HG03378 (cell line): ENCODE measurements at regions not wholly inside any gene's neighbourhood (a gene's known extent, or its start where the extent isn't known, plus 50 kb on each side); places are given as distances from the start of the nearest gene placed in this dataset.
"Not testable (repeated sequence)": the region's sequence is repeated elsewhere in the genome, so short reads cannot be mapped to it uniquely, and the experiment has no call there.

ENCODE experiments used
- ATAC-seq: cut with Tn5 transposase; IDR thresholded peaks from one replicate; pipeline ENCODE4 v1.9.1; 2021; ENCODE audit warnings: mild to moderate bottlenecking, moderate library complexity; ENCODE audit not compliant: unreplicated experiment

DNA sequence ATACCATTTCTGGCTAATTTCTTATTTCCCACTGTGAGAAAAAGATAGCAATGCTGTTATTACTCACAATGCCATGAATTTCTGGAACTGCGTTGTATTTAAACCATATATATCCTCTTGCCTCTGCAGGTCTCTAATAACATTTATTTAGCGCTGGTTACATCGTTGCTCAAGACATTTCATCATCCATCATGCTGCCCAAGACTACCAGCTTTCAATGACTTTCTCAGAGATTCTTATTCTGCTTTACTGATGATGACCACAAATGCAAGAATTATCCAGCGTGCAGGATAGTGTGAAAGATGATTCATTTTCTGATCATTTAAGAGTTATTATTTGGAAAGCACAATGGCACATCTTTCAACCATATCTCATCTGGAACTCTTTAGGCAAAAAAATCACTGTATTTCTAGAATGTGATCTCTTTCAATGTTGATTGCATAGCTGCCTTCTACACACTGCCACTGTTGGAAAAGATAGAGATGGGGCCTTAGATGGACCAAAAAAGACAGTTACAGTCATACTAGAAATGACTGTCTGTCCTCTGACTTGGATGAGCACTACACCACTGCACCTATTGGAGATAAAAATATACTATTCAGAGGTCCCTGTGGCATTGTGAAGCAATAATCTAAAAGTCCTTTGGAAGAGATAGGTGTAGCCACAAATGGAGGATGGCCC is 716.1 kb downstream of the NSUN3 start:
- no peak for ATAC-seq

DNA sequence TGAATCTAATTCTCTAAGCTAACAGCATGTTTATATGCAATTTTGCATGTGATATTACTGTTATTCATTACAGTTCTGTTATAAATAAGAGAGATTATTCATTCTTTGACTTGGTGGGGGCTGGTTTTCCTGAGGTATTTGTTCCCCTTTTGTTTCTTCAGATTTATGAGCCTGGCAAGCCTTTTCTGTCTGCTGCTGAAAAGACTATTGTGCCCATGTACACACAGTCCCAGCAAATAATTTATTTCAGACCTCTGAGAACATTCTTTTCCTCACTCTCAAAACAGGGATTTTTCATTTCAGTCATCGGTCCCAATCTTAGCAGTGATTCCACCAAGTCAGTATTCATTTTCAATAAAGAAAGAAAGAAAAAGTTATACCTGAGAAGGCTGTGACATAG is 716.8 kb downstream of the NSUN3 start:
- no peak for ATAC-seq

- no peak for ATAC-seq
Observed at GRCh38 chr3:94784274-94784673, 721.4 kb downstream of the NSUN3 start.

GRCh38 chr3:94787066-94787465 is 724.2 kb downstream of the NSUN3 start:
- ATAC-seq, result no peak

DNA sequence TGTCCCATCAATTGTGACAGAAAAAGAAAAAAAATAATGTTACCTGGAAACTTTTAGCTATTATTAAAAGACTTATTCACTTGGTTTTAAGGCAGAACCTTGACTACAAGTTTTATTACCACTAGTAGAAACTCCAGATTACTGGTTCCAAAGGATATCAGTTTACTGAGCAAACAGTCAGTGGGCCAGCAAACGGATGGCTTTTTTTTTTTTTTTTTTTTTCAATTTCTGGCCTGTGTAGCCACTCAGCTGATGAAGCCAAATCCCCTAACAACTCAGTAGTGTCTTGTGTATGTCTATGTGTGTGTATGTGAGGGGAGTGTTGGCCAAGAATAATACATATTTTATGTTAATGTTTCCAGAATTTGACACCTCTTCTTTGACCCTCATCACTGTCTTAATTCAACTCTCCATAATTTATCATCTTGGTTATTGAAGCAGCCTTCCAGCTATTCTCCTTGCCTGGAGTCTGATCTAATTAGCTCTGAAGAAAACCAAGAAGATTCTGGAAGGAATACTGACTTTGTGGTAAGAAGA is 724.9 kb downstream of the NSUN3 start:
- ATAC-seq, result no peak

GRCh38 chr3:94794563-94794962 is 731.7 kb downstream of the NSUN3 start:
- no peak for ATAC-seq

DNA sequence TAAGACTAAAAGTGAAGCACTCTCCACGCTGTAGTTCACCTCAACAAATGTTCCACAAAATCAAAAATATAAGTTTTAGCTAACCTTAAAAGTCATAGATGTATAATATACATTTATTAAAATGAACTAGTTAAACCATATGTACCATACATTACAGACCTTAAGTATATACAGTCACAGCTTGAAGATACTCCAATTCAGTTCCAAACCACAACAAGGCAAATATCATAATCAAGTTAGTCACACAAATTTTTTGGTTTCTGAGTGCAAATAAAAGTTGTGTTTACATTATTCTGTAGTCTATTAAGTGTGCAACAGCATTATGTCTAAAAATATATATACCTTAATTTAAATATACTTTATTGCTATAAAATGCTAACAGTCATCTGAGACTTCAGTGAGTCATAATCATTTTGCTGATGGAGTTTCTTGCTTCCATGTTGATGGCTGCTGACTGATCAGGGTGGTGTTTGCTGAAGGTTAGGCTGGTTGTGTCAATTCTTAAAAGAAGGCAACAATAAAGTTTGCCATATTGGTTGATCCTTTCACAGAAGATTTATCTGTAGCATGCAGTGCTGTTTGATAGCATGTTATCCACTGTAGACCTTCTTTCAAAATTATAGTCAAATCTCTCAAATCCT is 736.7 kb downstream of the NSUN3 start:
- no peak for ATAC-seq

GRCh38 chr3:94811836-94812235 is 749.0 kb downstream of the NSUN3 start:
- ATAC-seq, result no peak

DNA sequence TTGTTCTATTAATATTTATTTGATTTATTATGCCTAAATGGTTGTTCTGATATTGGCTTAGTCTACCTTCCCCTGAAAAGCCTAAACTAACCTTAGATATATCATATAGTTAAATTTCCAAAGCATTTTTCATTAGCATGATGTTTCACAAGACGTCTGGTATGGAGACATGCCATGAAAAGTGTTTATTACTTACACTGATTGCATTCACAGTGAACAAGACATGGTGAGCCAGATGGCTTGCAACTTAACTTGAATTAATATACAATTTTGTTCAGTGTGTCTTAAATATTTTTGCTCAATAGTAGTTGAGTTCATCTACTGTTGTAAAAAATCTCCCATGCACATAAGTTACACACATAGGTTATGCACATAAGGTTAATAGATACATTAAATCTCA is 758.4 kb downstream of the NSUN3 start:
- ATAC-seq, result no peak

- no peak for ATAC-seq
Observed at GRCh38 chr3:94822298-94822697, 759.4 kb downstream of the NSUN3 start.

DNA sequence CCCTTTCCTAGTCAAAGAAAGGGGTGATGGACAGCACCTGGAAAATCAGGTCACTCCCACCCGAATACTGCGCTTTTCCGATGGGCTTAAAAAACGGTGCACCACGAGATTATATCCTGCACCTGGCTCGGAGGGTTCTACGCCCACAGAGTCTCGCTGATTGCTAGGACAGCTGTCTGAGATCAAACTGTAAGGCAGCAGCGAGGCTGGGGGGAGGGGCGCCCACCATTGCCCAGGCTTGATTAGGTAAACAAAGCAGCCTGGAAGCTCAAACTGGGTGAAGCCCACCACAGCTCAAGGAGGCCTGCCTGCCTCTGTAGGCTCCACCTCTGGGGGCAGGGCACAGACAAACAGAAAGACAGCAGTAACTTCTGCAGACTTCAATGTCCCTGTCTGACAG is 783.4 kb downstream of the NSUN3 start:
- not testable (repeated sequence) for ATAC-seq

GRCh38 chr3:94862703-94863102 is 799.8 kb downstream of the NSUN3 start:
- no peak for ATAC-seq

- no peak for ATAC-seq
Observed at GRCh38 chr3:94869059-94869547, 806.2 kb downstream of the NSUN3 start.

- no peak for ATAC-seq
Observed at GRCh38 chr3:94873751-94874150, 810.9 kb downstream of the NSUN3 start.

- no peak for ATAC-seq
Observed at GRCh38 chr3:94875149-94875548, 812.3 kb downstream of the NSUN3 start.

DNA sequence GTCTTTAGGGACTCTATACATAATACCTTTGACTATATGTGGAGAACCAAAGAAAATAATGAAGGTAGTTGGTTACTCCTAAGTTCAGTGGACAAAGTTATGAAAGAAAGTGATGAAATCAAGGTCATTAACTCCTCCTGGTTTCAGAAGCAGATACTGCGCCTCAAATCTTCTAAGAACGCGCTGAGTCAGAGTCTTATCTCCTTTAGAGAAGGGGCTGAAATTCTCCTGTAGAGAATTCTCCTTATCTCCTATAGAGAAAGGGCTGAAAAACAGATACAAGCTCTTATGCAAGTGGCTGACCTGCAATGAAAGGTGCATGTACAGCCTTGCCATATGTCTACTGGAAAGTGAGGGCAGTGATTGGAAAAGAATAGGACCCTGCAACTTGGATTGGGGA is 824.2 kb downstream of the NSUN3 start:
- ATAC-seq, result no peak

DNA sequence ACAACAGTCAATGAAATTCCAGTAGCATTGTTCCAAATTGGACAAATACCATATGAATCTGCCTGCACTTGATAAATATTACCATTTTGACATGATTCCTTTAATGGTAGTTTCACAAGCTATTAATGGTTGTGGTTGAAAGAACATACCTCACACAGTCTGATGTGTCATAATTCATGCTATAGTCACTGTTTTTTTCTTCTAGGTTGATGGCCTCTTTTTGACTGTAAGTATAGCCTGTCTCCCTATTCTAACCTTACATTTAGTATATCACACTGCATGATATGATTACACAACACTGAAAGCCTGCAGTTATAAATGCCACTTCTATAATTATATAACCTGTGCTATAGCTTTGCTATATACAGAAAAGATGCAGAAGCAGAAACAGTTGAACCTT is 834.1 kb downstream of the NSUN3 start:
- ATAC-seq, result no peak

DNA sequence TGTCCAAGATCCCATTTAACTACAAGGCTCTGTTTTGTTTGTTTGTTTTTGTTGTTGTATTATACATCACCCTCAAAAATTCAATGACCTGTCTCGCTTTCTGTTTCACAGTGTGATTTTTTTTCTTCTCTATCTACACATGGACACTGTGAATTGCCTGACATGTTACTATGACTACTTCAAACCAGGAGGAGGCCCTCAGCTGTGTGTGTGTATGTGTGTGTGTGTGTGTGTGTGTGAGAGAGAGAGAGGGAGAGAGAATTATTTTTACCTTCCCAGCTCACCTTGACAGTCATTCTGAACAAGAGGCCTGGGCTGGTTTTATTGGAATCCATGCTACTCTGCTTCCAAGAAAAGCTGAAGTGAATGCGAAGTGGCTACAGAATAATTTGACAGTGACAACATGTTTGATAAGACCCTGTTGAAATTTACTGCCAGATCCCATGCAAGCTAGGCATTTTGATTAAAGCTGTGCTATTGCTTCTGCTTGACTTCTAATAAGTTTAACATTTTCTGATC is 841.4 kb downstream of the NSUN3 start:
- no peak for ATAC-seq

GRCh38 chr3:94909726-94910125 is 846.9 kb downstream of the NSUN3 start:
- ATAC-seq, result no peak

- no peak for ATAC-seq
Observed at GRCh38 chr3:94912656-94913055, 849.8 kb downstream of the NSUN3 start.

- no peak for ATAC-seq
Observed at GRCh38 chr3:94927175-94927574, 864.3 kb downstream of the NSUN3 start.

- ATAC-seq, result no peak
Observed at GRCh38 chr3:94928921-94929320, 866.1 kb downstream of the NSUN3 start.
